Naive thymus-derived CD8-positive, alpha-beta T cell (primary cell): ENCODE measurements at regions not wholly inside any gene's neighbourhood (a gene's known extent, or its start where the extent isn't known, plus 50 kb on each side); places are given as distances from the start of the nearest gene placed in this dataset.

Experiments used
- ATAC-seq, 2 donors: fragments of 150-1000 bp; cut with Tn5 transposase in 1 of 2; sonication (Bioruptor Pico), chemical (Tn5 transposase) in 1 of 2; 1 replicate in 1 of 2; 2 replicates in 1 of 2; pipeline ENCODE4 v1.10.0; 2021; ENCODE audit warnings: mild to moderate bottlenecking in 2 of 2, moderate library complexity in 2 of 2
- POLR2A ChIA-PET: fragments of 350-600 bp; sonication (Branson Sonifier 250); formaldehyde crosslinking; loops from one replicate; lab custom pipeline; 2021; ENCODE audit warnings: antibody characterized with exemption; lab: Charles Lee
- DNase-seq, 10 donors: peaks; one replicate each; pipeline versions ENCODE4 v3.0.0 to v3.0.0-alpha.2; 2020 to 2022
- H3K27ac Mint-ChIP-seq, 10 donors: one replicate each; pipeline ENCODE4 v1.8.0; 2020 to 2022; ENCODE audit warnings: mild to moderate bottlenecking in 10 of 10, mixed read lengths in 10 of 10, moderate library complexity in 4 of 10, inconsistent platforms in 1 of 10
- H3K27me3 Mint-ChIP-seq, 5 donors: one replicate each; pipeline ENCODE4 v1.8.0; 2021 to 2022; ENCODE audit warnings: mixed read lengths in 5 of 5
- H3K36me3 Mint-ChIP-seq, 3 donors: one replicate each; pipeline ENCODE4 v1.8.0; 2020 to 2022; ENCODE audit warnings: mixed read lengths in 3 of 3, mild to moderate bottlenecking in 2 of 3, inconsistent platforms in 1 of 3
- H3K4me1 Mint-ChIP-seq, 4 donors: one replicate each; pipeline ENCODE4 v1.8.0; 2021 to 2022; ENCODE audit warnings: mixed read lengths in 4 of 4
- H3K4me3 Mint-ChIP-seq, 10 donors: one replicate each; pipeline ENCODE4 v1.8.0; 2020 to 2022; ENCODE audit warnings: mild to moderate bottlenecking in 10 of 10, mixed read lengths in 10 of 10, moderate library complexity in 6 of 10, inconsistent platforms in 1 of 10
- H3K9me3 Mint-ChIP-seq, 9 donors: one replicate each; pipeline ENCODE4 v1.8.0; 2020 to 2022; ENCODE audit warnings: mixed read lengths in 9 of 9, mild to moderate bottlenecking in 3 of 9, inconsistent platforms in 1 of 9, moderate library complexity in 1 of 9

DNA sequence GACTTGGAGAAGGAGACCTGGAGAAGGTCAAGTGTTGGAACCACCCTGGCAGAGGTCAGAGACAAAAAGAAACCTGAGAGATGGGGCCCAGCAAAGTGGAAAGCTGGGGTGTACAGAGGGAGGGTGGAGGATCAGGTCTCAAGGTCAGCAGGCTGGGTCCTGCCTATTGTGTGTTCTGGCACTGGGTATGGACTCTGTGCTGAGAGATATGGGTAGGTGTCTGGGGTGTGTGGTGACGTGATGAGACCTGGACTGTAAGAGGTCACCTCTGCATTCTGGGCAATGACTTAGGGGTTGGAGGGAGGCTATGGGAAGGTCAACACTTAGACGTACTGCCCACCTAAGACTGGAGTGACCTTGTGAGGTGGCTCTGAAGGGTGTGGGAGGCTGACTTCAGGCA lies 88.1 kb downstream of the SCGB2B2 start:
- Mint-ChIP-seq H3K36me3 (peaks cover 20 to 56% (median 30%) of the 10 kb centered on the region in 3 donors), H3K27ac (no peak overlapping the region), H3K4me1 (peaks cover 0 to 2% (median 0%) of the 10 kb centered on the region in 4 donors), H3K4me3 (no peak overlapping the region), H3K9me3 (peaks cover 10 to 67% (median 33%) of the 10 kb centered on the region in 9 donors), H3K27me3 (peaks cover 0 to 15% (median 5%) of the 10 kb centered on the region in 5 donors)
- POLR2A ChIA-PET: no interaction called here
- ATAC-seq: no peak
- no peak for DNase-seq

DNA sequence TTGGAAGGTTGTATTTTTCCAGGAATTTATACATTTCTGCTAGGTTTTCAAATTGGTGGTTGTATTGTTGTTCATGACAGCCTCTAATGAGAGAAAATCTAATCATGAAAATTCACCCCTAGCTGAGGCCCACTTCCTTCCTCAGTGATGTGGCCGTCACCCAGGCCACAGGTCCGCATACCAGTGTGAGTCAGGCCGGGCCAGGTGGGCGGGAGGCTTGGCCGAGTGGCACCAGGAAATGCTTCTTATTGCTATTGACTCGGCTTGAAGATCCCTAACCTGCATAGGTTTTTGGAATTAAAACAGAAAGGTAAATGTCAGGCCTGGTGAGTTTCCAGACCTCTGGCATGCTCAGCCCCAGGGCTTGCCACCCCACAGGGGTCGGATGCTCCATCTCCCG lies 88.7 kb downstream of the SCGB2B2 start:
- DNase-seq (no peak), ATAC-seq (no peak)
- Mint-ChIP-seq H3K27ac (peak overlapping the region in 1 of 10 donors; percentile 25), H3K4me1 (peaks cover 0 to 2% (median 0%) of the 10 kb centered on the region in 4 donors), H3K36me3 (peaks cover 17 to 57% (median 26%) of the 10 kb centered on the region in 3 donors), H3K27me3 (peaks cover 0 to 15% (median 5%) of the 10 kb centered on the region in 5 donors), H3K9me3 (peaks cover 10 to 69% (median 34%) of the 10 kb centered on the region in 9 donors), H3K4me3 (no peak overlapping the region)
- POLR2A ChIA-PET: no interaction called here

DNA sequence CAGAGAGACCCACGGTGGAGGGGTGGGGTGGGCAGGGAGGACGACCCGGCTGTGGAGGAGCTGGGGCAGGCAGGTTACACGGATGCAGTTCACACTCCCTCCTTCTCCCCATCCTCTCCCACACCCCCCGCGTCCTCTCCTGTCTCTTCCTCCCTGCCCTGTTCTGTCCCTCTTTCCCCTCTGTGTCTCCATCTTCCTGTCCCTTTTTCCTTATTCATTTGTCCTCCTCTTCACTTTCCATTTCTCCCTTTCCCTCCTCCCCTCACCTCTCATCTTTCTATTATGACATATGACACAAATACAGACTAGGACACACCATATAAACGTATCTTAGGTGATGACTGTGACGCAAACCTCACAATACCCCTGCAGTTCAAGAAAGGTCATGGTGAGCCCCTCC lies 96.6 kb downstream of the SCGB2B2 start:
- H3K27ac Mint-ChIP-seq: no peak overlapping the region
- peaks cover 7 to 50% (median 25%) of the 10 kb centered on the region in 5 donors for H3K27me3 Mint-ChIP-seq
- H3K4me3 Mint-ChIP-seq: no peak overlapping the region
- DNase-seq (no peak), ATAC-seq (no peak)
- H3K36me3 Mint-ChIP-seq: peaks cover 8 to 16% (median 12%) of the 10 kb centered on the region in 3 donors
- peaks cover 0 to 5% (median 2%) of the 10 kb centered on the region in 4 donors for H3K4me1 Mint-ChIP-seq
- H3K9me3 Mint-ChIP-seq: peaks cover 3 to 39% (median 12%) of the 10 kb centered on the region in 9 donors
- POLR2A ChIA-PET: no interaction called here

DNA sequence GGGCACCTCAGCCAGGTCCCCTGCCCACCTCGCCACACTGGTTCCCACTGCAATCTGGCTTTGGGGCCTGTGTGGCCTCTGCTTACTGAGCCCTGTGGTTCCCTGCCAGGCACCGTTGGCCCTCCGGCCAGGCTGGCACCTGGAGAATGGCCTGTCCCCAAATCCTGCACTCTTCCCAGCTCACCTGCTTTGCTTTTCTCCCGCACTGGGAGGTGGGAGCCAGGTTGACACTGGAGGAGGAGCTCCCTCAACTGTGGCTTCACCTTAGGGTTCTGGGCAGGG lies 97.0 kb downstream of the SCGB2B2 start:
- DNase-seq (no peak), ATAC-seq (no peak)
- H3K4me1 Mint-ChIP-seq: peaks cover 0 to 5% (median 2%) of the 10 kb centered on the region in 4 donors
- POLR2A ChIA-PET: no interaction called here
- peaks cover 10 to 14% (median 12%) of the 10 kb centered on the region in 3 donors for H3K36me3 Mint-ChIP-seq
- peaks cover 3 to 39% (median 10%) of the 10 kb centered on the region in 9 donors for H3K9me3 Mint-ChIP-seq
- no peak overlapping the region for H3K27ac Mint-ChIP-seq
- H3K27me3 Mint-ChIP-seq: peaks cover 7 to 50% (median 25%) of the 10 kb centered on the region in 5 donors
- H3K4me3 Mint-ChIP-seq: no peak overlapping the region

DNA sequence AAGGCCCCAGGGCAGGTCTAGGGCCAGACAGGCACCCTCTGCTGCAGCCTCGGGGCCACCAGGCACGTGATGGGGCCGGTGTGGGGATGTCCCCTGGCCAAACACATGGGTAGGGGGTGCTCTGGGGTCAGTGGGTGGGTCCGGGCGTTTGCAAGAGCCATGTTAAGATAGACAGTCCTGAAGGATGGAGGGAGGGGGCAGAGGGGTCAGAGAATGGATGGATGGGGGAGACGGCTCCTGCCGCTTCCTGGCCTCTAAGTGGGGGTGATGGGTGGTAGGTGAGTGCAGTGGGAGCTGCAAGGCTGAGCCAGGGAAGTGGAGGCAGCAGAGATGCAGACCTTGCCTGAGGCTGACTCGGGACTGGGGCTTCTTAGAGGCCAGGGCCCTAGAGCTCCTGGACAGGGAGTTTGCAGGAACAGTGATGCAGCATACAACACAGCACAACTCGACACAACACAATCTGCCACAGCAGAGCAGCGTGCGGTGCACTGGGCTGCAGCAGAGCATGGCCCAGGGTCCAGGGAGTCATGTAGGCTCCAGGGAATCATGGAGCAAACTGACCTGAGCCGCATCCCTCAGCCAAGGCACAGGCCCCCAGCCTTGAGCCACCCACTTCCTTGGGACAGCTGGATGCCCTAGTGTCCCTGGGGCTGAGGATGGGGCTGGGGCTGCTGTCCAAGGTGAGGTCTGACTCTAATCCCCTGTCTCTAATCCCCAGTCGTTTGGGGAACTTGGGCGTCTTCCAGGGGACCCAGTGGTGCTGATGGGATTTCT lies 97.5 kb downstream of the SCGB2B2 start:
- Mint-ChIP-seq H3K27ac (no peak overlapping the region), H3K27me3 (peaks cover 7 to 50% (median 25%) of the 10 kb centered on the region in 5 donors), H3K9me3 (peaks cover under 1 to 39% (median 7%) of the 10 kb centered on the region in 9 donors), H3K4me1 (peaks cover 0 to 5% (median 2%) of the 10 kb centered on the region in 4 donors), H3K4me3 (no peak overlapping the region), H3K36me3 (peaks cover 9 to 14% (median 10%) of the 10 kb centered on the region in 3 donors)
- POLR2A ChIA-PET: no interaction called here
- no peak for ATAC-seq
- DNase-seq: no peak

DNA sequence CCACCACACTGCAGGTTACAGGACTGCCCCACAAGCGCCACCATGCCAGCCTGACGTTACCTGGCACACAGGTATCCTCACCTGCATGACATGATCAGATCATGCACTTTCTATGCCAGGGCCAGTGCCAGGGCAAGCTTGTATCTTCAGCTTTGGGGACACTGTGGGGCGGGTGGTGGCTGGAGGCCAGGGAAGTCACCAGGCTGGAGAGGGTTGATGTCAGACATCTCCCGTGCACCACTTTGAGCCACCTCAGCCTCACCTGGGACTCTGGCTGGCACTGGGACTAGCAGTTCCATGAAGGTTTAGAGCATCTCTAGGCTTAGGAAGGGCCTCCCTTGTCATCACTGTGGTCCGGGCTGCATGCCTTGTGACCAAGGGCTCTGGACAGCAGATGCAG lies 97.2 kb downstream of the WTIP start:
- Mint-ChIP-seq H3K27me3 (peaks cover 7 to 50% (median 25%) of the 10 kb centered on the region in 5 donors), H3K27ac (no peak overlapping the region), H3K4me3 (peak overlapping the region in 1 of 10 donors; percentile 59), H3K36me3 (peaks cover 5 to 14% (median 10%) of the 10 kb centered on the region in 3 donors), H3K9me3 (peaks cover 0 to 32% (median 3%) of the 10 kb centered on the region in 9 donors), H3K4me1 (peaks cover 0 to 5% (median 2%) of the 10 kb centered on the region in 4 donors)
- ATAC-seq (no peak), DNase-seq (no peak)
- POLR2A ChIA-PET: no interaction called here

DNA sequence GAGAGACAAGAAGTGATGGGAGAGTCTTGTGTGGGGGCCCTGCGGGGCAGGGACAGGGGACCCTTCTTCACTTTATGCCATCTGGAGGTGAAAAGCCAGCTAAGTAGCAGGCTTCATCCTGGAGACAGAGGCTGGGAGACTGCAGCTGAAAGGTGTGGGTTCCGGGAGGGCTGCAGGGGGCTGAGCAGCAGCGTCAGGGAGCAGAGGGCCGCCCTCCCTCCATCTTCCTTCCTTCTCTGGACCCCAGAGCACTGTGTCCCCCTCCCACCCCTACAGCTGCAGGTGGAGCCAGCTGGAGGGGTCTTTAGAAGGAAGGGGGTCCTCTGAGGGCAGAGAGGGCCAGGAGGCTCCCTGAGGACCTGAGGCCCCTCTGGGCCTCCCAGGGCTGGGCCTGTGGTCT lies 96.6 kb downstream of the WTIP start:
- H3K4me3 Mint-ChIP-seq: no peak overlapping the region

DNA sequence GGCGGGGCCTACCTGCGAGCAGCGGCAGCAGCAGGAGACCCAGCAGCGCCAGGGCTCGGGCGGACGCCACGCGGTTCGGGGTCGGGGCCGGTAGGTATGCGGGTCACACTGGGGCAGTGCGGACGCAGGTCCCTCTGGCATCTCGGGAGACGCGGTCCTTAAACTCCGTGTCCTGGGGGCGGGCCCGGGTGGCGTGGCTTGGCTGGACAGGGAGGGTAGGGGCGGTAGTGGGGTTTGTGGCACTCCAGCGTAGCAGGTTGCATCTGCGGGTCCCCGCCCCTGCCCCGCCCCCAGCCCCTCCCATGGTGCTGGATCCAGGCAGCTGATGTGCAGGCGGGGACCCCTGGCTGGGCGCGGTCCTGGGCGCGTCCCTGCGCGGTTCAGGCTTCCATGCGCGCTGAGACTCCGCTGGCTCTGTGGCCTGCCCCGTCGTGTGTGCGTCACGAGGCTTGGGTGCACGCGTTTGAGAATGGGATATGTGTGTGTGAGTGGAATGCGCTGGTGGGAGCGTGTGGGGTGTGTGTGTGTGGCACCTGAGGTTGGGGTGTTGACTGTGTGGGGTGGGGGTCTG lies 96.1 kb downstream of the WTIP start:
- Mint-ChIP-seq H3K9me3 (peaks cover 0 to 33% (median 10%) of the 10 kb centered on the region in 9 donors), H3K4me1 (peaks cover 0 to 5% (median 2%) of the 10 kb centered on the region in 4 donors)

More for the DNA sequence above, 96.6 kb downstream of the WTIP start:
- H3K27me3 Mint-ChIP-seq: peaks cover 7 to 50% (median 25%) of the 10 kb centered on the region in 5 donors
- H3K4me1 Mint-ChIP-seq: peaks cover 0 to 5% (median 2%) of the 10 kb centered on the region in 4 donors
- H3K27ac Mint-ChIP-seq: no peak overlapping the region
- DNase-seq (no peak), ATAC-seq (no peak)
- H3K9me3 Mint-ChIP-seq: peaks cover 0 to 31% (median 5%) of the 10 kb centered on the region in 9 donors
- H3K36me3 Mint-ChIP-seq: peaks cover 4 to 14% (median 10%) of the 10 kb centered on the region in 3 donors
- POLR2A ChIA-PET: no interaction called here

DNA sequence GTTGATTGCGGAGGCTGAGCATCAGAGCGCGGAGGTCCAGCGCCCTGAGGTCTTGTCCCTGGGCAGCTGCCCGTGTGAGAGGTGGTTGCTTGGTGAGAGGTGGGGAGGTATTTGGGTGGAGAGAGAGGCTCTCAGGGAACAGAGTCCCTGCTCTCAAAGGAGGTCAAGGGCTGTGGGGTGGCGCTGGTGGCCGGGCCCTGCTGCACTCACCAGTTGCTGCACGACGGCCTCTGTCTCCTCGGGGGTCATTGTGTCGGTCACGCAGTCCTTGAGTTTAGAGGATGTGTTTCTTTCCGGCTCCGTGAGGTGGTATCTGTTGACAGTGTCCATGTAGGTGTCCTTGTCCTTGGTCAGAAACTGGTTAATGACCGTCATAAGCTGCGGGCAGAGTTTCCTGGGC lies 95.5 kb downstream of the WTIP start:
- H3K9me3 Mint-ChIP-seq: peaks cover 0 to 33% (median 15%) of the 10 kb centered on the region in 9 donors
- peak overlapping the region in 1 of 10 donors; percentile 45 for H3K4me3 Mint-ChIP-seq
- peaks cover 0 to 13% (median 10%) of the 10 kb centered on the region in 3 donors for H3K36me3 Mint-ChIP-seq
- no peak overlapping the region for H3K27ac Mint-ChIP-seq
- peaks cover 7 to 50% (median 25%) of the 10 kb centered on the region in 5 donors for H3K27me3 Mint-ChIP-seq
- ATAC-seq (no peak), DNase-seq (no peak)
- peaks cover 0 to 5% (median 2%) of the 10 kb centered on the region in 4 donors for H3K4me1 Mint-ChIP-seq
- POLR2A ChIA-PET: no interaction called here

More for the DNA sequence above, 96.1 kb downstream of the WTIP start:
- POLR2A ChIA-PET: no interaction called here
- DNase-seq (no peak), ATAC-seq (no peak)
- Mint-ChIP-seq H3K36me3 (peaks cover under 1 to 13% (median 10%) of the 10 kb centered on the region in 3 donors), H3K27me3 (peaks cover 7 to 50% (median 25%) of the 10 kb centered on the region in 5 donors), H3K4me3 (no peak overlapping the region), H3K27ac (peak overlapping the region in 1 of 10 donors; percentile 78)

DNA sequence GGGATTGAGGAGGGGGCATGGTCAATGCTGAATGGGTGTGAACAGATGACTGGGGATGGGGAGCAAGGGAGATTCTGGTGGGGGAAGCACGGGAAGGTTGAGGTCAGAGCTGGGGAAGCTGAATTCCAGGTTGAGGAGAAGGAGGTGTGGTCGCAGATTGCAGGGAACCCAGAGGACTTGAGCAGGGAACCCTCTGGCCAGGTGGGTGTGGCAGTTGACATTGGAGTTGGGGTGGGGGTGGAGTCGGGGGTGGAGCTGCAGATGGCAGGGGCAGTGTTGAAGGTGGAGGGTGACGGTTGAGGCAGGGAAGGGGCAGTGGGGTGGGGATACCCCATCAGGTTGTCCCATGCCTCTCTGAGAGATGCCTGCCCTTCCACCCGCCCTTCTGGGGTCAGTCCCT lies 94.7 kb downstream of the WTIP start:
- Mint-ChIP-seq H3K27me3 (peaks cover 7 to 50% (median 25%) of the 10 kb centered on the region in 5 donors), H3K9me3 (peaks cover 0 to 35% (median 20%) of the 10 kb centered on the region in 9 donors), H3K4me1 (peaks cover 0 to 5% (median 2%) of the 10 kb centered on the region in 4 donors), H3K36me3 (peaks cover 0 to 13% (median 10%) of the 10 kb centered on the region in 3 donors), H3K4me3 (peak overlapping the region in 1 of 10 donors; percentile 10), H3K27ac (no peak overlapping the region)
- POLR2A ChIA-PET: no interaction called here
- DNase-seq (no peak), ATAC-seq (no peak)

DNA sequence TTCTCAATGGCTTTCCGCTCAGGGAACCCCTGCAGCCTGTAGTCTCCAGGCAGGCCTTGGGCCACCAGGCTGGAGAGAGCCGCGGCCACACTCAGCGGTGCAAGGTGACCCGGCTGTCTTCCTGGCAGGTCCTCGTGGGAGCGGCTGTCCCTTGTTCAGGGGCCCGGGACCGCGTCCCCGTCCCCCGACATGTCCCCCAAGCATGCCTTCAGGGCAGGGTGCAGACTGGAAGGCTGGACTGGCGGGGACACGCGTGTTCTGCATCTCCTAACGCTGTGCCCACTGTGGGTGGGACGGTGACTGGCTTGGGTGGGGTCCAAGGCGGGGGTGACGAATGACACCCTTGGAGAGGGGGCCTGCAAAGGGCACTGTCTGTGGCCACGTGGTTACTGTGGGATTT lies 93.6 kb downstream of the WTIP start:
- H3K9me3 Mint-ChIP-seq: peaks cover 8 to 41% (median 28%) of the 10 kb centered on the region in 9 donors
- no peak overlapping the region for H3K4me3 Mint-ChIP-seq
- peaks cover 0 to 5% (median 2%) of the 10 kb centered on the region in 4 donors for H3K4me1 Mint-ChIP-seq
- H3K27me3 Mint-ChIP-seq: peaks cover 4 to 42% (median 22%) of the 10 kb centered on the region in 5 donors
- POLR2A ChIA-PET: no interaction called here
- DNase-seq: no peak
- no peak for ATAC-seq
- H3K36me3 Mint-ChIP-seq: peaks cover 6 to 13% (median 10%) of the 10 kb centered on the region in 3 donors
- no peak overlapping the region for H3K27ac Mint-ChIP-seq

DNA sequence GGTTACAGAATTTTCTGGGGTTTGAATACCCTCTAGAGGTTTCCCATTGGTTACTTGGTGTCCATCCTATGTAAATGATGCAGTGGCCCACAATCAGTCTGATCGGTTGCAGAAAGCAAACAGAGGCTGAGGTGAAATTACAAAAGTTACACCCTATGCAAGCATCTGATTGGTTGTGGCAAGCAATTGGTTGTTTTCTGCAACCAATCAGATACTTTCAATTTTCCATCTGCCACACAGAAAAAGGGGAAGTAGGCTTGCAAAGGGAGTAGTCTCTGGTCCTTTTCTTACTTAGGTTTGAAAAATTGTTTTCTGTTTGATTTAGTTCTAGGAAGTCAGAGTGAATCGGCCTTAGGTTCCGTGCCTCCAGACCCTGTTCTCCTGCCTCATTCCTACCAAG lies 93.1 kb downstream of the WTIP start:
- ATAC-seq (no peak), DNase-seq (no peak)
- Mint-ChIP-seq H3K36me3 (peaks cover 10 to 13% (median 11%) of the 10 kb centered on the region in 3 donors), H3K4me3 (no peak overlapping the region), H3K27ac (no peak overlapping the region), H3K27me3 (peaks cover 4 to 40% (median 22%) of the 10 kb centered on the region in 5 donors), H3K9me3 (peaks cover 8 to 46% (median 32%) of the 10 kb centered on the region in 9 donors), H3K4me1 (peaks cover 0 to 5% (median 2%) of the 10 kb centered on the region in 4 donors)
- POLR2A ChIA-PET: no interaction called here
